ENCODE measurements at regions not wholly inside any gene's neighbourhood (a gene's known extent, or its start where the extent isn't known, plus 50 kb on each side); places are given as distances from the start of the nearest gene placed in this dataset.

GRCh38 chr6:156056085-156056484, 600.4 kb upstream of the NOX3 start:
- intact Hi-C loops (cut with DNase I): no loop called here
- Histone ChIP-seq H3K9me3 (ENCODE audit: control insufficient read depth, low read length) (no peaks in the 10 kb centered on the region), H3K27me3 (ENCODE audit: control insufficient read depth, insufficient read depth) (no peaks in the 10 kb centered on the region), H3K4me1 (ENCODE audit: control insufficient read depth, insufficient read depth, low read length) (no peaks in the 10 kb centered on the region), H3K27ac (ENCODE audit: low read length) (no peak overlapping the region), H3K4me3 (ENCODE audit: low read length) (no peak overlapping the region)
- DNase-seq (no peak), ATAC-seq (no peak)
- 87% methylated on average over 2 of the region's 2 CpGs for WGBS

DNA sequence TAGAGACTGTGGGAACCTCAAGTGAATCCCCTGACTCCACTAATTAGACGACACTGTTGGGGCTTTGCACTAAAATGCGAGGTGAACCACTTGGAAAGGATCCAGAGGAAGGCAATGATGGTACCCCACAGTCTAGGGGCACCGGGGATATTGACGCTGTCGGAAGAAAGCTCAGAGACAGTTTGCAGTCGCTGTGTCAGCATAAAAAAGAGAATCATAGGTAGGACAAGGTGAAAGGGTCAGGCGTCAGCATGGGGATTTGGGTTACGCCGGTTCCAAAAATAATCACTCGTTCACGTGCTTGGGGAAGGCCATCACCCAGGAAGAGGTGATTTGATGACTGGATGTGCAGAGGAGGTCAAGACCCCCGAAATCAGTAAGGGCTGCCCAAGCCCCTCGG, 598.0 kb upstream of the NOX3 start:
- Histone ChIP-seq H3K27me3 (ENCODE audit: control insufficient read depth, insufficient read depth) (no peaks in the 10 kb centered on the region), H3K9me3 (ENCODE audit: control insufficient read depth, low read length) (no peaks in the 10 kb centered on the region), H3K4me1 (ENCODE audit: control insufficient read depth, insufficient read depth, low read length) (no peaks in the 10 kb centered on the region), H3K4me3 (ENCODE audit: low read length) (no peak overlapping the region), H3K27ac (ENCODE audit: low read length) (no peak overlapping the region)
- ATAC-seq (no peak), DNase-seq (no peak)
- WGBS: 90% methylated on average over 13 of the region's 13 CpGs
- intact Hi-C loops (cut with DNase I): no loop called here

GRCh38 chr6:156046841-156047449, 591.3 kb upstream of the NOX3 start:
- DNase-seq: no peak
- intact Hi-C loops (cut with DNase I): no loop called here
- no peaks in the 10 kb centered on the region for H3K27me3 ChIP-seq (ENCODE audit: control insufficient read depth, insufficient read depth)
- ATAC-seq: no peak
- H3K27ac ChIP-seq (ENCODE audit: low read length): no peak overlapping the region
- H3K4me1 ChIP-seq (ENCODE audit: control insufficient read depth, insufficient read depth, low read length): no peaks in the 10 kb centered on the region
- 65% methylated on average over 8 of the region's 8 CpGs for WGBS
- no peak overlapping the region for H3K4me3 ChIP-seq (ENCODE audit: low read length)
- H3K9me3 ChIP-seq (ENCODE audit: control insufficient read depth, low read length): no peaks in the 10 kb centered on the region

- Histone ChIP-seq H3K4me1 (ENCODE audit: control insufficient read depth, insufficient read depth, low read length) (no peaks in the 10 kb centered on the region), H3K4me3 (ENCODE audit: low read length) (no peak overlapping the region), H3K27me3 (ENCODE audit: control insufficient read depth, insufficient read depth) (no peaks in the 10 kb centered on the region), H3K9me3 (ENCODE audit: control insufficient read depth, low read length) (no peaks in the 10 kb centered on the region), H3K27ac (ENCODE audit: low read length) (no peak overlapping the region)
- ATAC-seq (no peak), DNase-seq (no peak)
- intact Hi-C loops (cut with DNase I): no loop called here
- 42% methylated on average over 2 of the region's 2 CpGs for WGBS
Observed at GRCh38 chr6:156046268-156046665, 590.6 kb upstream of the NOX3 start.

DNA sequence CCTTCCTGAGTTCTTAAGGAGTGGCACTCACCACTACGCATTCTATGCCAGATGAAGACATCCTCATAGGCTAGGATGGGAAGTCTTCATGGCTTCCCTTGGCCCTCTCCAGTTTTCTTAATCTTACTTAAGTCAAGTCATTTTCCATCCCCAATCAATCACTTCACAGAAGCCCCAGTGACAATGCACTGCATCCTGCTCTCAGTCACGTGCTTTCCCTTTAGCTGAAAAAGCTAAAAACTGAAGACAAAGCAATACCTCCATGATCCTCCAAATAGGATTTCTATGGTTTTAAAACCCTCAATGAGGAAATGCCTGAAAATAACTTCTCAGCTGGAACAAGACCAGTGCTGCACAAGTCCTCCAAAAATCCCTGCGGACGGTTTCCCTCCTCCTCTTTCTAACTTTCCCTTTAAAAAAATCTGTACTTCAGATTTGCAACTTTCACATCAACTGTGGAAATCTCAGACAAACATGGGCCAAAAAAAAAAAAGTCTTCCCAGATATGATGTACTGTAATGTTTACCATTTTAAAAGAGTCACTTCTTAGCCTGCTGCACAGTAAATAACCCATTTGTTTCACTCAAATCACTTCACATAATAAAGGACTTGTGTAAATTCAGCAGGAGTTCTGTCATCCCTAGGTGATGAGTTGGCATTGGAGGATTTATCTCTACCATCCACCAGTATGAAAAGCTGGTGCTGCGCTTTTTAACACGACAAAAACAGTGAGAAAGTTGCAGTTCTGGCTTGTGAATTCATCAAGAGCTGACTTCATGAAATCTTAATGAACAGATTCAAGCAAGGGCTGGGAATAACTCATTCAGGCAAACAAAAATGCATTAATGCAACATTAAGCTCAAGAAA, 590.0 kb upstream of the NOX3 start:
- H3K27ac ChIP-seq (ENCODE audit: low read length): no peak overlapping the region

GRCh38 chr6:156033598-156033997, 578.0 kb upstream of the NOX3 start:
- H3K27ac ChIP-seq (ENCODE audit: low read length): no peak overlapping the region
- H3K4me1 ChIP-seq (ENCODE audit: control insufficient read depth, insufficient read depth, low read length): peaks cover 1% of the 10 kb centered on the region
- no peak for DNase-seq
- no peaks in the 10 kb centered on the region for H3K27me3 ChIP-seq (ENCODE audit: control insufficient read depth, insufficient read depth)
- no peak for ATAC-seq
- no peaks in the 10 kb centered on the region for H3K9me3 ChIP-seq (ENCODE audit: control insufficient read depth, low read length)
- no peak overlapping the region for H3K4me3 ChIP-seq (ENCODE audit: low read length)
- intact Hi-C loops (cut with DNase I): no loop called here

More for the DNA sequence above, 590.0 kb upstream of the NOX3 start:
- 43% methylated on average over 6 of the region's 6 CpGs for WGBS
- Histone ChIP-seq H3K4me1 (ENCODE audit: control insufficient read depth, insufficient read depth, low read length) (no peaks in the 10 kb centered on the region), H3K4me3 (ENCODE audit: low read length) (no peak overlapping the region), H3K27me3 (ENCODE audit: control insufficient read depth, insufficient read depth) (no peaks in the 10 kb centered on the region), H3K9me3 (ENCODE audit: control insufficient read depth, low read length) (no peaks in the 10 kb centered on the region)
- DNase-seq (no peak), ATAC-seq (no peak)
- intact Hi-C loops (cut with DNase I): no loop called here

DNA sequence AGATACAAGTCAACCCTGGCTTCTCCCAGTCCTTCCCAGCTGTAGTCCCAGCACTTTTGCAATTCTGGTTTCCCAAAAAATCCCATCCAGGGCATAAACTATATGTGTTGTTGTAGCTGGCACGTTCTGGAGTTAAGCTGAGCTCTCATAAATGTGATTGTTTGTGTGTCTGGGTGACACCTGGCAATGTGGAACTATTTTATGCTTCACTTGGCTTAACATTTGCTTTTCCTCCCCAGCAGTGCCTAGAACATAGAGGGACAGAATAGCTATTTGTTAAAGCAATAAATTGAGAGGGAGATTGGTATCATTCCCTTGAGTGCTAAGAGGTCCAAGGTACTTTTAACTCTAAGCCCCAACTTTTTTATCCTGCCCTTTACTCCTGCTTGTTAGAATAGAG, 575.9 kb upstream of the NOX3 start:
- intact Hi-C loops (cut with DNase I): no loop called here
- H3K27me3 ChIP-seq (ENCODE audit: control insufficient read depth, insufficient read depth): no peaks in the 10 kb centered on the region
- DNase-seq (no peak), ATAC-seq (no peak)
- no peak overlapping the region for H3K4me3 ChIP-seq (ENCODE audit: low read length)
- peaks cover 1% of the 10 kb centered on the region for H3K4me1 ChIP-seq (ENCODE audit: control insufficient read depth, insufficient read depth, low read length)
- H3K27ac ChIP-seq (ENCODE audit: low read length): no peak overlapping the region
- H3K9me3 ChIP-seq (ENCODE audit: control insufficient read depth, low read length): no peaks in the 10 kb centered on the region
- WGBS: 46% methylated on average over 1 of the region's 1 CpG

- 70% methylated on average over 2 of the region's 2 CpGs for WGBS
- no peak for ATAC-seq
- H3K27me3 ChIP-seq (ENCODE audit: control insufficient read depth, insufficient read depth): no peaks in the 10 kb centered on the region
- intact Hi-C loops (cut with DNase I): no loop called here
- no peaks in the 10 kb centered on the region for H3K9me3 ChIP-seq (ENCODE audit: control insufficient read depth, low read length)
- peaks cover 1% of the 10 kb centered on the region for H3K4me1 ChIP-seq (ENCODE audit: control insufficient read depth, insufficient read depth, low read length)
- no peak for DNase-seq
- H3K27ac ChIP-seq (ENCODE audit: low read length): no peak overlapping the region
- no peak overlapping the region for H3K4me3 ChIP-seq (ENCODE audit: low read length)
Observed at GRCh38 chr6:156030053-156030452, 574.4 kb upstream of the NOX3 start.

- DNase-seq (no peak), ATAC-seq (no peak)
- H3K27me3 ChIP-seq (ENCODE audit: control insufficient read depth, insufficient read depth): no peaks in the 10 kb centered on the region
- no peak overlapping the region for H3K4me3 ChIP-seq (ENCODE audit: low read length)
- intact Hi-C loops (cut with DNase I): no loop called here
- H3K4me1 ChIP-seq (ENCODE audit: control insufficient read depth, insufficient read depth, low read length): peaks cover 1% of the 10 kb centered on the region
- WGBS: 86% methylated on average over 13 of the region's 13 CpGs
- H3K9me3 ChIP-seq (ENCODE audit: control insufficient read depth, low read length): no peaks in the 10 kb centered on the region
- no peak overlapping the region for H3K27ac ChIP-seq (ENCODE audit: low read length)
Observed at GRCh38 chr6:156029286-156029985, 573.8 kb upstream of the NOX3 start.

- intact Hi-C loops (cut with DNase I): no loop called here
- Histone ChIP-seq H3K27me3 (ENCODE audit: control insufficient read depth, insufficient read depth) (no peaks in the 10 kb centered on the region), H3K4me3 (ENCODE audit: low read length) (no peak overlapping the region), H3K4me1 (ENCODE audit: control insufficient read depth, insufficient read depth, low read length) (peaks cover 1% of the 10 kb centered on the region), H3K27ac (ENCODE audit: low read length) (no peak overlapping the region), H3K9me3 (ENCODE audit: control insufficient read depth, low read length) (no peaks in the 10 kb centered on the region)
- 64% methylated on average over 15 of the region's 15 CpGs for WGBS
- ATAC-seq: peak in 1 of 2 donors; percentile 25
- no peak for DNase-seq
Observed at GRCh38 chr6:156028335-156029131, 572.9 kb upstream of the NOX3 start.

- Histone ChIP-seq H3K27me3 (ENCODE audit: control insufficient read depth, insufficient read depth) (no peaks in the 10 kb centered on the region), H3K4me3 (ENCODE audit: low read length) (no peak overlapping the region), H3K4me1 (ENCODE audit: control insufficient read depth, insufficient read depth, low read length) (peaks cover 1% of the 10 kb centered on the region), H3K27ac (ENCODE audit: low read length) (no peak overlapping the region), H3K9me3 (ENCODE audit: control insufficient read depth, low read length) (no peaks in the 10 kb centered on the region)
- ATAC-seq (no peak), DNase-seq (no peak)
- WGBS: 69% methylated on average over 3 of the region's 3 CpGs
- intact Hi-C loops (cut with DNase I): no loop called here
Observed at GRCh38 chr6:156027248-156027626, 571.6 kb upstream of the NOX3 start.
